ENCODE measurements at regions not wholly inside any gene's neighbourhood (a gene's known extent, or its start where the extent isn't known, plus 50 kb on each side); places are given as distances from the start of the nearest gene placed in this dataset.

DNA sequence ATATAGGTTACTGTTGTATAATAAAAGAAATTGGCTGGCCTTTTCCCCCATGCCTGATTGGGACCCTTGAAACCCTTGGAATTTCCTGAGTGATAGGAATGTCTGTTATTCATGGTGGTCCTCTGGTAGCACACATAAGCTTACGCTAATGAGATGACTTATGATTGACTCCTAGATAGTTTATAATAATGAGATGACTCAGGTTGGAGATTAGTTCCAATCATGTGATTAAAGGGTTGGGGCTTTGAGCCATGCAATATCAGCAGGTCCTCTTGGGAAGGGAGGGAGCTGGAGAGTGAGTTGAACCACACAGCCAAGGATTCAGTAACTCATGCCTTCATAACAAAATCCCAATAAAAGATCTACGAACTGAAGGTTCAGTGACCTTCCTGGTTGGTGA is 407.6 kb upstream of the MANEA start:
- peaks cover 0 to 6% (median 0%) of the 10 kb centered on the region in 9 donors for H3K9me3 Mint-ChIP-seq
- no peak overlapping the region for H3K27ac Mint-ChIP-seq
- ATAC-seq, result no peak
- no peak overlapping the region for H3K4me3 Mint-ChIP-seq
- H3K4me1 Mint-ChIP-seq, result no peaks in the 10 kb centered on the region
- POLR2A ChIA-PET, result no interaction called here
- no peaks in the 10 kb centered on the region for H3K27me3 Mint-ChIP-seq
- H3K36me3 Mint-ChIP-seq, result no peaks in the 10 kb centered on the region
- DNase-seq, result no peak

GRCh38 chr6:95175927-95176675 is 401.2 kb upstream of the MANEA start:
- ATAC-seq (no peak), DNase-seq (no peak)
- POLR2A ChIA-PET, result no interaction called here
- peaks cover 0 to 2% (median 0%) of the 10 kb centered on the region in 9 donors for H3K9me3 Mint-ChIP-seq
- H3K4me1 Mint-ChIP-seq, result no peaks in the 10 kb centered on the region
- H3K27ac Mint-ChIP-seq, result no peak overlapping the region
- no peaks in the 10 kb centered on the region for H3K27me3 Mint-ChIP-seq
- no peak overlapping the region for H3K4me3 Mint-ChIP-seq
- no peaks in the 10 kb centered on the region for H3K36me3 Mint-ChIP-seq

- Mint-ChIP-seq H3K27ac (no peak overlapping the region), H3K27me3 (peaks cover 0 to 3% (median 0%) of the 10 kb centered on the region in 5 donors), H3K9me3 (peaks cover 0 to under 1% (median 0%) of the 10 kb centered on the region in 9 donors), H3K4me3 (no peak overlapping the region), H3K36me3 (no peaks in the 10 kb centered on the region), H3K4me1 (no peaks in the 10 kb centered on the region)
- POLR2A ChIA-PET, result no interaction called here
- no peak for DNase-seq
- ATAC-seq, result no peak
These were observed 391.5 kb upstream of the MANEA start for GRCh38 chr6:95185874-95186273.

DNA sequence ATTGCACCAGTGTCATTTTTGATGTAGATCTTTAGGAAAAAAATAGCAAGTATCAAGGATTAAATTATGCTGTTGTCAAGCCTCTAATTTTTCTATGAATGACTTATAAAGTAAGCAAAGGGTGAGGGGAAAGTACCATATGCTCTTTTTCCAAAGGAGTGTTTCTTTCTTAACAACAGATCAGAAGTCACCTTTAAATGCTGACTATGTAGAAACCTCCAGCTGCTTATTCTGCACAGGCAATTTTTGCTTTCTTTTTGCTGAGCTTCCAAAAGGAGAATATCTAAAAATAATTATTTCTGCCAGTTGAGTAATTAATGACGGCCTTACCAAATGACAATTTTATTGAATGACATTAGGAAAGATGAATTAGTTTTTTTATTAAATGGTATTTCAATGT is 390.6 kb upstream of the MANEA start:
- H3K36me3 Mint-ChIP-seq, result no peaks in the 10 kb centered on the region
- H3K27me3 Mint-ChIP-seq, result peaks cover 0 to 3% (median 0%) of the 10 kb centered on the region in 5 donors
- no peak for ATAC-seq
- no peaks in the 10 kb centered on the region for H3K4me1 Mint-ChIP-seq
- POLR2A ChIA-PET, result no interaction called here
- H3K9me3 Mint-ChIP-seq, result no peaks in the 10 kb centered on the region
- no peak overlapping the region for H3K27ac Mint-ChIP-seq
- DNase-seq, result no peak
- H3K4me3 Mint-ChIP-seq, result no peak overlapping the region

DNA sequence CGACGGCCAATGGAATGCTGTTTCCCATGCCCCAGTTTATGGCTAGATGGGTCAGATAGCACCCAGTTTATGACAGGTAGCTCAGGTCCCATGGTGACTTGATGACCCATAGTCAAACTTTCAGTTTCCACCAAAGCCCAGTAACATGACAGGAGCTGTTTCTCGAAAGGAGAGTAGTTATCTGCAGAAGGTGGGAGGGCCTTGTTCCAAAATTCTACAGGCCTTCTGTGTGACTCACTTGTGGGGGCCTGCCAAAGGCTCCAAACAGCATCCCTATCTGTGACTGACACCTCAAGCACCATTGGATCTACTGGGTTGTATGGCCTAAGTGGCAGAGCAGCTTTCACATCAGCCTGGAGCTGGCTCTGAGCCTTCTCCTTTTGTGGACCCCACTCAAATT is 379.7 kb upstream of the MANEA start:
- H3K4me1 Mint-ChIP-seq, result no peaks in the 10 kb centered on the region
- H3K9me3 Mint-ChIP-seq, result peaks cover 0 to 2% (median 0%) of the 10 kb centered on the region in 9 donors
- H3K36me3 Mint-ChIP-seq, result no peaks in the 10 kb centered on the region
- ATAC-seq (no peak), DNase-seq (no peak)
- H3K27me3 Mint-ChIP-seq, result no peaks in the 10 kb centered on the region
- no peak overlapping the region for H3K4me3 Mint-ChIP-seq
- POLR2A ChIA-PET, result no interaction called here
- no peak overlapping the region for H3K27ac Mint-ChIP-seq

GRCh38 chr6:95203153-95203754 is 374.1 kb upstream of the MANEA start:
- ATAC-seq (peak in 1 of 2 donors; percentile 44), DNase-seq (peak in 3 of 10 donors; percentile 1 to 11 (median 4))
- no peaks in the 10 kb centered on the region for H3K4me1 Mint-ChIP-seq
- H3K27me3 Mint-ChIP-seq, result no peaks in the 10 kb centered on the region
- H3K27ac Mint-ChIP-seq, result no peak overlapping the region
- no peak overlapping the region for H3K4me3 Mint-ChIP-seq
- no peaks in the 10 kb centered on the region for H3K9me3 Mint-ChIP-seq
- POLR2A ChIA-PET, result no interaction called here
- H3K36me3 Mint-ChIP-seq, result no peaks in the 10 kb centered on the region

GRCh38 chr6:95204178-95204577 is 373.2 kb upstream of the MANEA start:
- Mint-ChIP-seq H3K36me3 (no peaks in the 10 kb centered on the region), H3K27me3 (no peaks in the 10 kb centered on the region), H3K9me3 (no peaks in the 10 kb centered on the region), H3K27ac (no peak overlapping the region), H3K4me3 (no peak overlapping the region), H3K4me1 (no peaks in the 10 kb centered on the region)
- no peak for ATAC-seq
- DNase-seq, result no peak
- POLR2A ChIA-PET, result no interaction called here

- no peak overlapping the region for H3K27ac Mint-ChIP-seq
- no peaks in the 10 kb centered on the region for H3K36me3 Mint-ChIP-seq
- no peaks in the 10 kb centered on the region for H3K27me3 Mint-ChIP-seq
- no peak for DNase-seq
- H3K4me1 Mint-ChIP-seq, result no peaks in the 10 kb centered on the region
- POLR2A ChIA-PET, result no interaction called here
- H3K4me3 Mint-ChIP-seq, result no peak overlapping the region
- no peaks in the 10 kb centered on the region for H3K9me3 Mint-ChIP-seq
- ATAC-seq, result no peak
These were observed 368.7 kb upstream of the MANEA start for GRCh38 chr6:95208621-95209020.

DNA sequence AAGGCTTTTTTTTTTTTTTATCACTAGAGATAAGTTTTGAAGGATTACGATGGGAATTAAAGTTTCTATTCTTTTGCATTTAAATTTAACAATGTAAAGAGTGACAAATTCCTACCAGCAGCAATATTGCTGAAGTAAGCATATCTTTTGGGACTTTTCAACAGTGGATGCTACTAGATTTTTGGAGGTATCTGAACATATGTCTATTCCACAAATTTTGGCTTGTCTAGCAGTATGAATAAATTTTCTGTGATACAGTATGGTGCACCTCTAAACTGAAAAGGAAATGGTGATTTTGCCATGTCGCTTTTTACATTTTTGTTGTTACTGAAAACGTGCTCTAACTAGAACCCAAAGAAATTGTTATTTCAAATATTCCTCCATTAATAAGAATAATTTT is 368.3 kb upstream of the MANEA start:
- Mint-ChIP-seq H3K27ac (no peak overlapping the region), H3K36me3 (no peaks in the 10 kb centered on the region), H3K4me1 (no peaks in the 10 kb centered on the region), H3K4me3 (no peak overlapping the region), H3K27me3 (no peaks in the 10 kb centered on the region), H3K9me3 (no peaks in the 10 kb centered on the region)
- DNase-seq (no peak), ATAC-seq (no peak)
- POLR2A ChIA-PET, result no interaction called here

GRCh38 chr6:95216555-95216954 is 360.8 kb upstream of the MANEA start:
- no peak overlapping the region for H3K27ac Mint-ChIP-seq
- no peaks in the 10 kb centered on the region for H3K9me3 Mint-ChIP-seq
- no peak overlapping the region for H3K4me3 Mint-ChIP-seq
- no peaks in the 10 kb centered on the region for H3K36me3 Mint-ChIP-seq
- no peaks in the 10 kb centered on the region for H3K27me3 Mint-ChIP-seq
- DNase-seq (no peak), ATAC-seq (no peak)
- H3K4me1 Mint-ChIP-seq, result no peaks in the 10 kb centered on the region
- POLR2A ChIA-PET, result no interaction called here

- Mint-ChIP-seq H3K4me3 (no peak overlapping the region), H3K36me3 (no peaks in the 10 kb centered on the region), H3K9me3 (no peaks in the 10 kb centered on the region), H3K27me3 (no peaks in the 10 kb centered on the region), H3K27ac (no peak overlapping the region), H3K4me1 (no peaks in the 10 kb centered on the region)
- DNase-seq, result no peak
- POLR2A ChIA-PET, result no interaction called here
- no peak for ATAC-seq
These were observed 350.0 kb upstream of the MANEA start for GRCh38 chr6:95227351-95227750.

DNA sequence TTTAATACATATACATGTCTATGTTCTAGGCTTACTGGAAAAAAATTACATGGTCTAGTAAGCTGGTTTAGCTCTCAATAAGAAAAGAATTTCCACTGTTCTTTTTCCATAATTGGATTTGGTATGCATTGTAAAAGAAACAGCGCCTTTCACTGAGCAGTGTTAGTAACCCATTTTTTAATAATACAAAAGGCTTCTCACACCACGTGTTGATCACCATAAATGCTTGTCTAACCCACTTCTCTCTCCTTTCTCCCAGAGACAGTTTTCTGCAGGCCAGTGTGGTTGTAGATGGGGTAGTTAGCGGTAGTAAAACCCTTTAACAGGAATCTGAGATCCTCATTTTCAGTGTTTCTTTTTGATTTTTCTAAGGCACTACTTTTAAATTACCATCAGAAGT is 348.7 kb upstream of the MANEA start:
- POLR2A ChIA-PET, result no interaction called here
- no peaks in the 10 kb centered on the region for H3K27me3 Mint-ChIP-seq
- no peak overlapping the region for H3K4me3 Mint-ChIP-seq

DNA sequence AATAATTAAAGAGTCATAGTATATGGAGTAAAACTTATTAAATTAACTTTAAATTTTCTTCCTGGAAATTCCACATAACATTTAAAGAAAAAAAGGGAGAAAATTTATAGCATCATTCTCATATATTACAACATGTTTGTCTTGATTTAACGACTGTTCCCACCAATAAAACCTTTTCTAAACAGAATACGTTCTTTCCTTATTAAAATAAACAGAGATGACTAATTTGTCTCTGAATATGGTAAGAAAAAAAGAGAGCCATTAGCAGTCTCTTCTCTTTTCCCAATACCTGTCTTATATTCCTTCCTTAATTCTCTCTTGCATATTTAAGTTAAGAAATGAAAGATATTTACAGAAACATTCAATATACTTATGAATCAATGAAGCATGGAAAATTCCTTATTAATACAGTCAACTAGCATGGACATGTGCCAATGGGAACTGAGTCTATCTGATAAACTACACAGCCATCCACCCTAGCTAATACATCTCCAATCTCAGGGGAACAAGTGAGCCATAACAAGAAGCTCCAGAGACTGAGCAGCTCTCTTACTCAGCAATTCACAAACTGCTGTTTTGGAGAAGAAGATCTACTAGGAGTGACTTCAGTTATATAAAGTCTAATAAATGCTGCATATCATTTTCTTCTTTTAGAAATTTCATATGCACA is 347.1 kb upstream of the MANEA start:
- Mint-ChIP-seq H3K36me3 (no peaks in the 10 kb centered on the region), H3K9me3 (peaks cover 0 to 2% (median 0%) of the 10 kb centered on the region in 9 donors), H3K4me3 (no peak overlapping the region), H3K27ac (no peak overlapping the region), H3K4me1 (no peaks in the 10 kb centered on the region), H3K27me3 (no peaks in the 10 kb centered on the region)
- POLR2A ChIA-PET, result no interaction called here
- ATAC-seq (no peak), DNase-seq (no peak)

More for the DNA sequence above, 348.7 kb upstream of the MANEA start:
- ATAC-seq, result no peak
- Mint-ChIP-seq H3K4me1 (no peaks in the 10 kb centered on the region), H3K27ac (no peak overlapping the region), H3K9me3 (peaks cover 0 to 2% (median 0%) of the 10 kb centered on the region in 9 donors), H3K36me3 (no peaks in the 10 kb centered on the region)
- no peak for DNase-seq

All from naive thymus-derived CD8-positive, alpha-beta T cell (primary cell).